Uterus (tissue), 3 donors: ENCODE measurements at regions not wholly inside any gene's neighbourhood (a gene's known extent, or its start where the extent isn't known, plus 50 kb on each side); places are given as distances from the start of the nearest gene placed in this dataset.

Experiments
- DNase-seq, 2 donors: peaks; one replicate each; pipeline ENCODE4 v3.0.0-alpha.2; 2019 to 2020
- H3K27ac ChIP-seq, 2 donors: fragments of 200-600 bp; sonication (generic); 1 replicate in 1 of 2; 2 replicates in 1 of 2; pipeline ENCODE4 v1.5.1; 2016 to 2018
- H3K27me3 ChIP-seq, 2 donors: fragments of 200-600 bp; sonication (generic); one replicate each; pipeline ENCODE4 v1.5.1; 2018 to 2019; ENCODE audit warnings: control low read depth in 1 of 2
- H3K36me3 ChIP-seq, 2 donors: fragments of 200-600 bp; sonication (generic); one replicate each; pipeline ENCODE4 v1.5.1; 2019; ENCODE audit warnings: control low read depth in 1 of 2
- H3K4me1 ChIP-seq, 2 donors: fragments of 200-600 bp; sonication (generic); one replicate each; pipeline ENCODE4 v1.5.1; 2018 to 2019; ENCODE audit warnings: control low read depth in 1 of 2
- H3K4me3 ChIP-seq, 2 donors: fragments of 200-600 bp; sonication (generic); 1 replicate in 1 of 2; 2 replicates in 1 of 2; pipeline ENCODE4 v1.5.1; 2018 to 2019; ENCODE audit warnings: mild to moderate bottlenecking in 1 of 2
- H3K9me3 ChIP-seq, 2 donors: fragments of 200-600 bp; sonication (generic); one replicate each; pipeline ENCODE4 v1.5.1; 2019; ENCODE audit warnings: control low read depth in 1 of 2
- CTCF ChIP-seq, 4 experiments: fragments of 200-600 bp in 2 of 4; fragments of 450-650 bp in 2 of 4; sonication (generic) in 2 of 4; IDR thresholded peaks; one replicate each; pipeline ENCODE4 v1.5.1; 2016 to 2019; ENCODE audit warnings: antibody characterized with exemption in 4 of 4, mild to moderate bottlenecking in 2 of 4, moderate library complexity in 1 of 4
- POLR2A ChIP-seq, 2 donors: fragments of 450-650 bp; IDR thresholded peaks; one replicate each; pipeline ENCODE4 v1.6.1; 2016; ENCODE audit warnings: antibody characterized with exemption in 2 of 2, mild to moderate bottlenecking in 1 of 2, moderate library complexity in 1 of 2
- intact Hi-C: fragments of 100-400 bp; cut with DNase I; formaldehyde crosslinking; loops from one replicate; pipeline ENCODE4 v1.15.1; 2023; ENCODE audit warnings: low total_unique reads
- donor health status: DM: yes; HTN: yes; CAD: no.

- intact Hi-C loops: no loop called here
Measured at GRCh38 chr5:38191693-38192092, 66.7 kb upstream of the EGFLAM start.

GRCh38 chr5:38190111-38190510, 68.2 kb upstream of the EGFLAM start:
- no peak for DNase-seq
- intact Hi-C loops: no loop called here
- no peak for TF ChIP-seq POLR2A (IDR thresholded peaks at IDR 0.05)
- no peaks in the 10 kb centered on the region for H3K9me3 ChIP-seq
- H3K36me3 ChIP-seq: no peaks in the 10 kb centered on the region
- no peaks in the 10 kb centered on the region for H3K4me1 ChIP-seq
- no peaks in the 10 kb centered on the region for H3K27me3 ChIP-seq
- H3K27ac ChIP-seq: no peak overlapping the region
- no peak overlapping the region for H3K4me3 ChIP-seq

More at GRCh38 chr5:38191693-38192092, 66.7 kb upstream of the EGFLAM start:
- H3K27me3 ChIP-seq: no peaks in the 10 kb centered on the region
- no peaks in the 10 kb centered on the region for H3K36me3 ChIP-seq
- H3K9me3 ChIP-seq: no peaks in the 10 kb centered on the region
- no peak for TF ChIP-seq CTCF (IDR thresholded peaks at IDR 0.05)
- no peak for TF ChIP-seq POLR2A (IDR thresholded peaks at IDR 0.05)
- no peak for DNase-seq
- no peaks in the 10 kb centered on the region for H3K4me1 ChIP-seq
- H3K4me3 ChIP-seq: no peak overlapping the region
- H3K27ac ChIP-seq: no peak overlapping the region

GRCh38 chr5:38189081-38189504, 69.3 kb upstream of the EGFLAM start:
- DNase-seq: no peak
- no peak overlapping the region for H3K27ac ChIP-seq
- intact Hi-C loops: no loop called here
- H3K4me3 ChIP-seq: no peak overlapping the region
- no peaks in the 10 kb centered on the region for H3K27me3 ChIP-seq
- no peaks in the 10 kb centered on the region for H3K36me3 ChIP-seq
- H3K4me1 ChIP-seq: no peaks in the 10 kb centered on the region
- TF ChIP-seq CTCF (IDR thresholded peaks at IDR 0.05): no peak
- TF ChIP-seq POLR2A (IDR thresholded peaks at IDR 0.05): no peak
- H3K9me3 ChIP-seq: no peaks in the 10 kb centered on the region

GRCh38 chr5:38188591-38188990, 69.8 kb upstream of the EGFLAM start:
- H3K9me3 ChIP-seq: no peaks in the 10 kb centered on the region

GRCh38 chr5:38187532-38187931, 70.8 kb upstream of the EGFLAM start:
- H3K27ac ChIP-seq: no peak overlapping the region
- intact Hi-C loops: no loop called here
- DNase-seq: no peak
- no peaks in the 10 kb centered on the region for H3K36me3 ChIP-seq
- no peaks in the 10 kb centered on the region for H3K27me3 ChIP-seq
- H3K9me3 ChIP-seq: no peaks in the 10 kb centered on the region
- no peak for TF ChIP-seq CTCF (IDR thresholded peaks at IDR 0.05)
- TF ChIP-seq POLR2A (IDR thresholded peaks at IDR 0.05): no peak
- no peak overlapping the region for H3K4me3 ChIP-seq
- no peaks in the 10 kb centered on the region for H3K4me1 ChIP-seq

More at GRCh38 chr5:38188591-38188990, 69.8 kb upstream of the EGFLAM start:
- H3K27me3 ChIP-seq: no peaks in the 10 kb centered on the region
- H3K4me3 ChIP-seq: no peak overlapping the region
- H3K36me3 ChIP-seq: no peaks in the 10 kb centered on the region
- H3K27ac ChIP-seq: no peak overlapping the region
- no peaks in the 10 kb centered on the region for H3K4me1 ChIP-seq
- no peak for DNase-seq
- intact Hi-C loops: no loop called here
- TF ChIP-seq CTCF (IDR thresholded peaks at IDR 0.05) (no peak), POLR2A (IDR thresholded peaks at IDR 0.05) (no peak)

GRCh38 chr5:38184627-38185026, 73.7 kb upstream of the EGFLAM start:
- Histone ChIP-seq H3K4me3 (no peak overlapping the region), H3K4me1 (no peaks in the 10 kb centered on the region), H3K27ac (no peak overlapping the region), H3K27me3 (no peaks in the 10 kb centered on the region), H3K9me3 (no peaks in the 10 kb centered on the region), H3K36me3 (no peaks in the 10 kb centered on the region)
- intact Hi-C loops: no loop called here
- no peak for TF ChIP-seq CTCF (IDR thresholded peaks at IDR 0.05)
- no peak for TF ChIP-seq POLR2A (IDR thresholded peaks at IDR 0.05)
- DNase-seq: no peak
